Duodenal mucosa (tissue), 2 donors: ENCODE measurements at regions not wholly inside any gene's neighbourhood (a gene's known extent, or its start where the extent isn't known, plus 50 kb on each side); places are given as distances from the start of the nearest gene placed in this dataset.

Experiments
- H3K27ac ChIP-seq: one replicate; pipeline ENCODE4 v1.7.0; 2013; ENCODE audit warnings: low read depth, low read length
- H3K27me3 ChIP-seq, 2 donors: one replicate each; pipeline ENCODE4 v1.7.0; 2013; ENCODE audit warnings: low read length in 2 of 2, control low read depth in 1 of 2; ENCODE audit not compliant: insufficient read depth in 2 of 2, control insufficient read depth in 1 of 2
- H3K36me3 ChIP-seq, 2 donors: one replicate each; pipeline ENCODE4 v1.7.0; 2013; ENCODE audit warnings: low read length in 2 of 2, control low read depth in 1 of 2; ENCODE audit not compliant: insufficient read depth in 2 of 2, control insufficient read depth in 1 of 2
- H3K4me1 ChIP-seq, 2 donors: one replicate each; pipeline ENCODE4 v1.7.0; 2013; ENCODE audit warnings: low read length in 2 of 2, control low read depth in 1 of 2; ENCODE audit not compliant: insufficient read depth in 2 of 2, control insufficient read depth in 1 of 2
- H3K4me3 ChIP-seq, 2 donors: one replicate each; pipeline ENCODE4 v1.7.0; 2013; ENCODE audit warnings: low read length in 2 of 2, low read depth in 1 of 2
- H3K9ac ChIP-seq, 2 donors: one replicate each; pipeline ENCODE4 v1.7.0; 2013; ENCODE audit warnings: low read length in 2 of 2, low read depth in 1 of 2
- H3K9me3 ChIP-seq, 2 donors: one replicate each; pipeline ENCODE4 v1.7.0; 2013; ENCODE audit warnings: low read length in 2 of 2, control low read depth in 1 of 2; ENCODE audit not compliant: control insufficient read depth in 1 of 2

GRCh38 chr1:192002063-192002462 is 156.2 kb upstream of the RGS18 start:
- no peaks in the 10 kb centered on the region for H3K9me3 ChIP-seq
- H3K27me3 ChIP-seq, result no peaks in the 10 kb centered on the region
- no peaks in the 10 kb centered on the region for H3K4me1 ChIP-seq
- no peak overlapping the region for H3K4me3 ChIP-seq
- no peaks in the 10 kb centered on the region for H3K36me3 ChIP-seq
- no peak overlapping the region for H3K27ac ChIP-seq
- H3K9ac ChIP-seq, result no peak overlapping the region

DNA sequence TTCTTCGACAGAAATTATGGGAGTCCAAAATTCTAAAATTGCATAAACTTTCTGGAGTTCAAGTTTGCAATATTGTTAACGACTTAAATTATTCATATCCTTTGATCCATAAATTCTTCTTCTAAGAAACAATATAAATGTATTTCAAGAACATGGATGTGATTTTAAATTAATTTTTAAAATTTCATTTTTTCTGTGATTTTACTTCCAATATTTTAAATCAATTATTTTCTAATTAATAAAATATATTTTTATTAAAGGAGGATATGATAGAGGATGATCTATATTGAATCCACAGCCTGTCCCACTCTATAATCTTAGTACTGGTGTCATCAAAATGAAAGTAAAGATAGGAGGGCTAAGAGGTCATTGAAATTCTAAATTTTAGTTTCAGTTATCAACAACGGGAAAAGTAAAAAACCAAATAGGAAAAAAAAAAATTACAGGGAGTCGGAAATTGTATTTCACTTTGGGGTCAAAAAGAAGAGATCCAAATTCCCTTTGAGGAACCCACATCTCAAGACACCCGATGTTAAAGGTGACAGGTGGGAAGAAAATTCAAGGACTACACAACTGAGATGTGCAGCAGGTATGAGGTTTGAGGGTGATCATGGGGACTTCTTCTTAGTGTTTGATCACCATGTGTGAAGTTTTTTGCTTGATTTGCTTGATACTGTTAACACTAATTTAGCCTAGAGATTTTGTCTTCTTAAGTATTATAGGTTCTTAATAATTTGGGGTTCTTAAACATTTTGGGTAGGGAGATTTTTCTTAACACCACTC is 154.8 kb upstream of the RGS18 start:
- Histone ChIP-seq H3K9ac (no peak overlapping the region), H3K36me3 (no peaks in the 10 kb centered on the region), H3K9me3 (no peaks in the 10 kb centered on the region), H3K27ac (no peak overlapping the region), H3K27me3 (no peaks in the 10 kb centered on the region), H3K4me1 (no peaks in the 10 kb centered on the region), H3K4me3 (no peak overlapping the region)

DNA sequence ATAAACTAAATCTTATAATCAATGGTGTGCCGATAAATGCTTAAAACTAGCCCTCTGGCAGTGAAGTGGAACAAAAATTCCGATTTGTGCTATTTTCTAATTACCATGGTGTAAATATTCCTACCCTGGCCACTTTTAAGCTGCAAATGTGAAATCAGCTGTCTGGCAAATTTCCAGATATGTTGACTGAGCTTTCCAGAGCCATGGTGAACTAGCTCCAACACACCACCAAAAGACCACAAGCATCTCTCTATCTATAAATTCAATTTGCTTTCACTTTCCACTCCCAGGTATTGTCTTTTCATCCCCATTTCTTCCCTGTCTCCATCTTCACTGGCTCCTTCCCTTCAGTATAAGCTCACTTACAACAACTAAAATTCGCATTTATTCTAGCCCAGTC is 152.3 kb upstream of the RGS18 start:
- Histone ChIP-seq H3K9me3 (no peaks in the 10 kb centered on the region), H3K27me3 (no peaks in the 10 kb centered on the region), H3K9ac (no peak overlapping the region), H3K4me3 (no peak overlapping the region), H3K4me1 (no peaks in the 10 kb centered on the region), H3K36me3 (no peaks in the 10 kb centered on the region), H3K27ac (no peak overlapping the region)

DNA sequence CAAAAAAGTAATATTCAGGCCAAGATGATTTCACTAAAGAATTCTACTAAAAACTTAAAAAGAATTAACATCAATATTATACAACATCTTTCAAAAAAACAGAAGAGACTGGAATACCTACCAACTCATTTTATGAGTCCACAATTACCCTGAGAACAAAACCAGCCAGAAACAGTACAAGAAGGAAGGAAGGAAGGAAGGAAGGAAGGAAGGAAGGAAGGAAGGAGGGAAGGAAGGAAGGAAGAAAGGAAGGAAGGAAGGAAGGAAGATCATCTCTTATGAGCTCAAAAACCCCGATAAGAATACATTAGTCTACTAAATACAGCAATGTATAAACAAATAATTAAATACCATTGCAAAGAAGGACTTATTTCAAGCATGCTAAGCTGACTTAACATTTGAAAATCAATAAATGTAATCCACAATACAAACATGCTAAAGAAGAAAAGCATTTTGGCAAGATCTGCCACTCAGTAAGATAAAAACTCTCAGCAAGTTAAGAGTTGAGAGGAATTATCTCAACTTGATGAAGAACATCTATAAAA is 149.9 kb upstream of the RGS18 start:
- no peak overlapping the region for H3K27ac ChIP-seq
- H3K9me3 ChIP-seq, result no peaks in the 10 kb centered on the region
- H3K27me3 ChIP-seq, result no peaks in the 10 kb centered on the region
- no peak overlapping the region for H3K9ac ChIP-seq
- no peaks in the 10 kb centered on the region for H3K36me3 ChIP-seq
- H3K4me1 ChIP-seq, result no peaks in the 10 kb centered on the region
- H3K4me3 ChIP-seq, result no peak overlapping the region

DNA sequence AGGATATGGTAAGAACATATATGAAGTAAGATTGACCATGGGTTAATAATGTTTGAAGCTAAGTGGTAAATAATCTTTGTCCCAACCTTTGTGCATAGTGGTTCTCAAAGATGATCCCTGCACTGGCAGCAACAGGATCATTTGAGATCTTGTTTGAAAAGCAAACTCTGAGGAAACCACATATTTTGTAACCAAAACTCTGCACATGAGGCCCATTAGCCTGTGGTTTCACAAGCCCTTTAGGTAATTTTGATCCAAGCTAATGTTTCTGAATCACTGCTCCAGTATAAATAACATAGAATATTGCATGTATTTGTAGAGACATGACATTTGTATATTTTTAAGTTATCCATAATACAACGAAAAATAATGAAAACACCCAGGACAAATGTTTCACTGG is 147.9 kb upstream of the RGS18 start:
- Histone ChIP-seq H3K36me3 (no peaks in the 10 kb centered on the region), H3K27me3 (no peaks in the 10 kb centered on the region), H3K9me3 (no peaks in the 10 kb centered on the region), H3K9ac (no peak overlapping the region), H3K27ac (no peak overlapping the region), H3K4me1 (no peaks in the 10 kb centered on the region), H3K4me3 (no peak overlapping the region)

DNA sequence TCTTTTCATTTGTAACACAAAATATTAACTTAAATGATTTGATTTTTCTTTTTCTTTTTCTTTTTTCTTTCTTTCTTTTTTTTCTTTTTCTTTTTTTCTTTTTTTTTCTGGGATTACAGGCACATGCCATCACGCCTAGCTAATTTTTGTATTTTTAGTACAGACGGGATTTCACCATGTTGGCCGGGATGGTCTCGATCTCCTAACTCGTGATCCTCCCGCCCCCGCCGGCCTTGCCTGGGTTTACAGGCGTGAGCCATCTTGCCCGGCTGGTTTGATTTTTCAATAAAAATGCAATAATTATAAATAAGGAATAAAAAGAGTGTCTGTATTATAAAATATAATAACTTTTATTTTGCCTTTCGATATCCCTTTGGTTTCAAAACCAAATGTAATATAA is 146.7 kb upstream of the RGS18 start:
- H3K4me1 ChIP-seq, result no peaks in the 10 kb centered on the region
- no peak overlapping the region for H3K27ac ChIP-seq
- no peak overlapping the region for H3K4me3 ChIP-seq
- no peak overlapping the region for H3K9ac ChIP-seq
- no peaks in the 10 kb centered on the region for H3K27me3 ChIP-seq
- no peaks in the 10 kb centered on the region for H3K36me3 ChIP-seq
- H3K9me3 ChIP-seq, result no peaks in the 10 kb centered on the region

DNA sequence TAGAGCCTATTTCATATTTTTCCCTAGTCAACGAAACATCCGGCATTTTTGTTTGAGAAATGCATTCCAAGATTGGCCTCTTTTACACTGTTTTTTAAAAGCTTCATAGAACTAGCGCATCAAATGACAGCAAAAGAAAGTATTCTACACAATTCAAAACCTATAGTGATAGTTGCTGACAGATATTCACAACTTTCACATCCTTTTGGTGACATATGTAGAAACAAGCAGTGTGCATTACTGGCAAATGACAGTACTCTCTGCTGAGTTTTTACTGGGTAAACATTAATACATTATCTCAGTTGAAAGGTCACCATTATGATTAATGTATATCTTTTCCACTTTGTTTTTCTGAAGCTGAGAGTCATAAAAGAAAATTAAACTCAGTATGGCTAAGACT is 135.4 kb upstream of the RGS18 start:
- no peaks in the 10 kb centered on the region for H3K27me3 ChIP-seq
- no peaks in the 10 kb centered on the region for H3K4me1 ChIP-seq
- no peak overlapping the region for H3K27ac ChIP-seq
- H3K4me3 ChIP-seq, result no peak overlapping the region
- no peaks in the 10 kb centered on the region for H3K36me3 ChIP-seq
- no peak overlapping the region for H3K9ac ChIP-seq
- no peaks in the 10 kb centered on the region for H3K9me3 ChIP-seq

GRCh38 chr1:192024881-192025280 is 133.4 kb upstream of the RGS18 start:
- Histone ChIP-seq H3K36me3 (no peaks in the 10 kb centered on the region), H3K27me3 (no peaks in the 10 kb centered on the region), H3K27ac (no peak overlapping the region), H3K9ac (no peak overlapping the region), H3K9me3 (no peaks in the 10 kb centered on the region), H3K4me3 (no peak overlapping the region), H3K4me1 (no peaks in the 10 kb centered on the region)

GRCh38 chr1:192038567-192038966 is 119.7 kb upstream of the RGS18 start:
- H3K4me3 ChIP-seq, result no peak overlapping the region
- no peak overlapping the region for H3K9ac ChIP-seq
- no peak overlapping the region for H3K27ac ChIP-seq
- peaks cover 0 to 8% of the 10 kb centered on the region in 2 donors for H3K9me3 ChIP-seq
- H3K4me1 ChIP-seq, result no peaks in the 10 kb centered on the region
- H3K36me3 ChIP-seq, result no peaks in the 10 kb centered on the region
- H3K27me3 ChIP-seq, result no peaks in the 10 kb centered on the region

DNA sequence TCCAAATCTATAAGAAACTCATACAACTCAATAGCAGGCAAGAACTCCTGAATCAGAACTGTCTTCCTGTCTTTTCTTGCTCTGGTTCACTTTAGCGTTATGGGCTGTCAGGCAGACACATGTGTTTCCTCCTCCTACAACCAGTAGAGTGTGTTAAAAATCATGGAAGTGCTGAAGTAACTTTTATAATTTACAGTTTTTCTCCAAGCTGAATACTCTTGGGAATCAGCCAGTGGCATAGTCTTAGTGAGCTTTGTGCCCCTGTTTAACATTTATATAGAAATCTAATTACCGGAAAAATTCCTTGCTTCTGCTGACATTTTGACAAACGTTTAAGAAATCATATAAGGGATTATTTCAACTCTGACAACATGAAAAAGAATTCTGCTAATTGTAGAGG is 113.1 kb upstream of the RGS18 start:
- Histone ChIP-seq H3K9ac (no peak overlapping the region), H3K9me3 (no peaks in the 10 kb centered on the region), H3K27me3 (no peaks in the 10 kb centered on the region), H3K4me1 (no peaks in the 10 kb centered on the region), H3K4me3 (no peak overlapping the region), H3K27ac (no peak overlapping the region), H3K36me3 (no peaks in the 10 kb centered on the region)
